T-helper 2 cell treated with Interferon-gamma antibody and Interleukin-4, amounts not matched to agents 5 μg/mL and 100 μg/mL, for 36 hours (primary cell): ENCODE measurements at regions not wholly inside any gene's neighbourhood (a gene's known extent, or its start where the extent isn't known, plus 50 kb on each side); places are given as distances from the start of the nearest gene placed in this dataset.

Source experiments
- DNase-seq: peaks from one replicate; pipeline ENCODE4 v3.0.0; 2021; ENCODE audit warnings: low spot score
- H3K27ac Mint-ChIP-seq: one replicate; pipeline ENCODE4 v1.8.0; 2021; ENCODE audit warnings: mild to moderate bottlenecking, mixed read lengths
- H3K27me3 Mint-ChIP-seq: one replicate; pipeline ENCODE4 v1.8.0; 2021; ENCODE audit warnings: low read depth, mixed read lengths
- H3K36me3 Mint-ChIP-seq: one replicate; pipeline ENCODE4 v1.8.0; 2021; ENCODE audit warnings: low read depth, mixed read lengths
- H3K4me1 Mint-ChIP-seq: one replicate; pipeline ENCODE4 v1.8.0; 2021; ENCODE audit warnings: low read depth, mixed read lengths
- H3K4me3 Mint-ChIP-seq: one replicate; pipeline ENCODE4 v1.8.0; 2022; ENCODE audit warnings: mild to moderate bottlenecking, moderate library complexity, mixed read lengths
- H3K9me3 Mint-ChIP-seq: one replicate; pipeline ENCODE4 v1.8.0; 2021; ENCODE audit warnings: mixed read lengths

DNA sequence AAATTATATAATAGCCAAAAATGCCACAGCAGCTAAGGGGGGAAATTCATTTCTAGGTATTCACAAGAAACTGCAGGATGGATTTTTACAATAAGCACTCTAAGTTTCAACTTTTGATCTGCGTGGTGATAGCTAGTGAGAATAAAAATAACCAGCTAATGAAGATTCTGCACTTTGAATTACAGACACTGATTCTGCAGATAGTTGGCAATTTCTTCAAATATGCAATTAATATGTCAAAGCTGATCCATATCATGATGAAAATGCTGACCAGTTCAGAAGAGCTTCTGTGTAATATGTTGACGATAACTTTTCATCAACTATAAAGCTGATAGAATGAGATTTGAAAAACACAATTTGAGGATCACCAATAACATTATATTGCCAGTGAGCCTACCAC lies 1272.9 kb downstream of the EFNB2 start:
- Mint-ChIP-seq H3K27me3 (no peaks in the 10 kb centered on the region), H3K36me3 (no peaks in the 10 kb centered on the region), H3K4me3 (no peak overlapping the region), H3K9me3 (no peaks in the 10 kb centered on the region), H3K27ac (no peak overlapping the region), H3K4me1 (no peaks in the 10 kb centered on the region)
- DNase-seq, result no peak

GRCh38 chr13:105259426-105259825 lies 1276.0 kb downstream of the EFNB2 start:
- Mint-ChIP-seq H3K36me3 (no peaks in the 10 kb centered on the region), H3K9me3 (no peaks in the 10 kb centered on the region), H3K4me1 (no peaks in the 10 kb centered on the region), H3K4me3 (no peak overlapping the region), H3K27me3 (no peaks in the 10 kb centered on the region), H3K27ac (no peak overlapping the region)
- DNase-seq, result no peak

DNA sequence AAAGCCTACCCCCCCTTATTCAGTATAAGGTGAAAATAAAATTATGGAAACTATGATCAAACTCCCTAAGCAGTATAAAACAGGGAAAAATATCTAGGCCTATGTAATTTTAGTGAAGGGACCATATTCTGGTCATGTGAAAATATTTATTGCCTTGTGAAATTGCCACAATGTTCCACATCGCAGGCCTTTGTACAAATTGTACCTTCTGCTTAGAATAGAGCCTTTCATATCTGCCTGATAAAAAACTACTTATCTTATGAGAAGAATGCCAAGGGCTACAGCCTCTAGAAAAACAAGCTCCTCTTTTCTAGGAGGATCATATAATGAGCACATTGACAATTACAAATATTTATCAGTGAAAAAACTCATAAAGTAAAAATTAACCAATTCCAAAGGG lies 1280.0 kb downstream of the EFNB2 start:
- H3K36me3 Mint-ChIP-seq, result no peaks in the 10 kb centered on the region
- no peaks in the 10 kb centered on the region for H3K27me3 Mint-ChIP-seq
- no peak overlapping the region for H3K4me3 Mint-ChIP-seq
- H3K4me1 Mint-ChIP-seq, result no peaks in the 10 kb centered on the region
- no peak for DNase-seq
- no peaks in the 10 kb centered on the region for H3K9me3 Mint-ChIP-seq
- H3K27ac Mint-ChIP-seq, result no peak overlapping the region

DNA sequence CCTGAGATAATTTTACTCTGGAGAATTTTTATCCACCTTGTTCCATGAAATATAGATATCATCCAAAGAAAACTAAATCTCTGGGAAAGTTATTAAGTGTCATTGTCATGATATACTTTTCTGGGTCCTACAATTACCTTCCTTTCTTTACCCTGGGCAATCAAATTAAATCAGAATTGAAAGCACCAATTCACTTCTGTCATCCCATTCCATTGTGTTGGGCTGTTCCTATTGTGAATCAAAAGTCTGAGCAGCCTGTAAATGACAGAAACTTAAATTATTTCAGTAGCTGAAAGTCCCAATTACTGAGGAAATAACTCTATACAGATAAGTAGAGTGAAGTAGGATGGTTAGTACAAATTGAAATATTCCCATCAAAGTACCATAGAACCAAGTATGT lies 1284.2 kb downstream of the EFNB2 start:
- no peak overlapping the region for H3K27ac Mint-ChIP-seq
- H3K4me1 Mint-ChIP-seq, result no peaks in the 10 kb centered on the region
- no peaks in the 10 kb centered on the region for H3K36me3 Mint-ChIP-seq
- H3K27me3 Mint-ChIP-seq, result no peaks in the 10 kb centered on the region
- no peaks in the 10 kb centered on the region for H3K9me3 Mint-ChIP-seq
- no peak for DNase-seq
- no peak overlapping the region for H3K4me3 Mint-ChIP-seq

DNA sequence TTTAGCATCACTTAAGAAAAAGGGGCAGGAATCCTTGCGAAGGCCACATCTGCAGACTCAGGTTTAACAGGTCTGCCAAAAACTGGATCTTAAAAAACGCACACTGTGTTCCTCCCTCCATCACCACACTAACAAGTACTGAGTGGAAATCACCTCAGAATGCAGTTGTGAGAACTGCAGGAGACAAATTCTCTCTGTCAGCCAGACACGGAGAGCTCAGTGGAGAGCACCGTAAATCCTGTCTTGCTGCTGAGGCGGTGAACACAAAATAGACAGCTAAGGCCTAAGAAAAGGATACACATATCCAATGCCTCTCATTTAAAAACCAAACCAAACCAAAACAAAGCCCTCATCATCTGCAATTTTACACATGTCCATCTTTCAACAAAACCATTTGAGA lies 1287.6 kb downstream of the EFNB2 start:
- Mint-ChIP-seq H3K9me3 (no peaks in the 10 kb centered on the region), H3K27ac (no peak overlapping the region), H3K4me3 (no peak overlapping the region), H3K4me1 (no peaks in the 10 kb centered on the region), H3K36me3 (no peaks in the 10 kb centered on the region), H3K27me3 (no peaks in the 10 kb centered on the region)
- DNase-seq, result no peak

- Mint-ChIP-seq H3K4me1 (no peaks in the 10 kb centered on the region), H3K9me3 (no peaks in the 10 kb centered on the region), H3K36me3 (no peaks in the 10 kb centered on the region), H3K27ac (no peak overlapping the region), H3K27me3 (no peaks in the 10 kb centered on the region), H3K4me3 (no peak overlapping the region)
- no peak for DNase-seq
Measured at GRCh38 chr13:105240371-105240770, 1295.1 kb downstream of the EFNB2 start.

GRCh38 chr13:105232439-105232838 lies 1303.0 kb downstream of the EFNB2 start:
- Mint-ChIP-seq H3K4me3 (no peak overlapping the region), H3K9me3 (no peaks in the 10 kb centered on the region), H3K27ac (no peak overlapping the region), H3K27me3 (no peaks in the 10 kb centered on the region), H3K4me1 (no peaks in the 10 kb centered on the region), H3K36me3 (no peaks in the 10 kb centered on the region)
- DNase-seq, result no peak

GRCh38 chr13:105232006-105232405 lies 1303.5 kb downstream of the EFNB2 start:
- Mint-ChIP-seq H3K4me1 (no peaks in the 10 kb centered on the region), H3K4me3 (no peak overlapping the region), H3K36me3 (no peaks in the 10 kb centered on the region), H3K9me3 (no peaks in the 10 kb centered on the region), H3K27me3 (no peaks in the 10 kb centered on the region), H3K27ac (no peak overlapping the region)
- DNase-seq, result no peak

- H3K4me1 Mint-ChIP-seq, result no peaks in the 10 kb centered on the region
Measured at GRCh38 chr13:105231579-105231978, 1303.9 kb downstream of the EFNB2 start.

DNA sequence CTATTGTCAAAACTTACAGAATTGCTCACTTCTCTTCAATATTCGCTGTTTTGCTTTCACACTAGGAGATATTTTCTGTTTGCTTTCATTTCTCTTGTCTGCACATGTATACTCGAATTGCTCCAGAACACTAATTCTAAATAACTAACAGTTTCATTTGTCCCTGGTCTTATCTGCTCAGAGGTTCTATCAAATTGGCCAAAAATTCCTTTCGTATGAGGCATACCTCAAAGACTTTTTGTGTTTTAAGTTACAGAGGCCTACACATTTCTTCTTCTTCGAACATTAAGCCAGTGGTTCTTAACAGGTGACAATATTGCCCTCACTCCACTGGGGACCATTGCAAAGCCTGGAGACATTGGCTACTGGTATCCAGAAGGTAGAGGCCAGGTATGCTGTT lies 1314.6 kb downstream of the EFNB2 start:
- Mint-ChIP-seq H3K4me3 (no peak overlapping the region), H3K27ac (no peak overlapping the region), H3K9me3 (no peaks in the 10 kb centered on the region), H3K4me1 (no peaks in the 10 kb centered on the region), H3K27me3 (no peaks in the 10 kb centered on the region), H3K36me3 (no peaks in the 10 kb centered on the region)
- no peak for DNase-seq

More at GRCh38 chr13:105231579-105231978, 1303.9 kb downstream of the EFNB2 start:
- no peaks in the 10 kb centered on the region for H3K36me3 Mint-ChIP-seq
- H3K4me3 Mint-ChIP-seq, result no peak overlapping the region
- H3K9me3 Mint-ChIP-seq, result no peaks in the 10 kb centered on the region
- DNase-seq, result no peak
- no peaks in the 10 kb centered on the region for H3K27me3 Mint-ChIP-seq
- no peak overlapping the region for H3K27ac Mint-ChIP-seq

DNA sequence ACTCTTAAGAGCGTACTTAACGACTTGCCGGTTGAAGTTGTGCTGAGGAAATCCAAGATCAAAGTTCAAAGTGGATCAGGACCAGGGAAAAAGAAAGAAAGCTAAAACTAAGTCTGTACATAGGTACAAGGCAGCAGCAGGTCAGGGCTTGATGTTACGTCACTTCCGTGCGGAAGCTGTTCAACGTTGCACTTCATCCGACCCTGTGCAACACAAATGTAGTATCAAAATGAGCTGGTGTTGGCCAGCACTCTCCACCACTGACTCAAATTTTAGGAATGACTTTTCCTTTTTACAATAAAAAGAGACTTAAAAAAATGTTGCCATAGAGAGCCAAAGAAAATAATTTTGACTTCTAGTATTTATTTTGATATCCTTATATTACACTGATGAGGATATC lies 1315.4 kb downstream of the EFNB2 start:
- H3K27me3 Mint-ChIP-seq, result no peaks in the 10 kb centered on the region
- H3K27ac Mint-ChIP-seq, result no peak overlapping the region
- no peaks in the 10 kb centered on the region for H3K9me3 Mint-ChIP-seq
- no peaks in the 10 kb centered on the region for H3K36me3 Mint-ChIP-seq
- no peak for DNase-seq
- H3K4me1 Mint-ChIP-seq, result no peaks in the 10 kb centered on the region
- H3K4me3 Mint-ChIP-seq, result no peak overlapping the region

GRCh38 chr13:105219651-105220050 lies 1315.8 kb downstream of the EFNB2 start:
- no peak for DNase-seq
- Mint-ChIP-seq H3K4me1 (no peaks in the 10 kb centered on the region), H3K9me3 (no peaks in the 10 kb centered on the region), H3K36me3 (no peaks in the 10 kb centered on the region), H3K27me3 (no peaks in the 10 kb centered on the region), H3K27ac (no peak overlapping the region), H3K4me3 (no peak overlapping the region)

GRCh38 chr13:105213512-105213911 lies 1322.0 kb downstream of the EFNB2 start:
- no peak overlapping the region for H3K27ac Mint-ChIP-seq
- DNase-seq, result no peak
- H3K9me3 Mint-ChIP-seq, result no peaks in the 10 kb centered on the region
- no peaks in the 10 kb centered on the region for H3K27me3 Mint-ChIP-seq
- H3K4me1 Mint-ChIP-seq, result no peaks in the 10 kb centered on the region
- no peak overlapping the region for H3K4me3 Mint-ChIP-seq
- no peaks in the 10 kb centered on the region for H3K36me3 Mint-ChIP-seq

DNA sequence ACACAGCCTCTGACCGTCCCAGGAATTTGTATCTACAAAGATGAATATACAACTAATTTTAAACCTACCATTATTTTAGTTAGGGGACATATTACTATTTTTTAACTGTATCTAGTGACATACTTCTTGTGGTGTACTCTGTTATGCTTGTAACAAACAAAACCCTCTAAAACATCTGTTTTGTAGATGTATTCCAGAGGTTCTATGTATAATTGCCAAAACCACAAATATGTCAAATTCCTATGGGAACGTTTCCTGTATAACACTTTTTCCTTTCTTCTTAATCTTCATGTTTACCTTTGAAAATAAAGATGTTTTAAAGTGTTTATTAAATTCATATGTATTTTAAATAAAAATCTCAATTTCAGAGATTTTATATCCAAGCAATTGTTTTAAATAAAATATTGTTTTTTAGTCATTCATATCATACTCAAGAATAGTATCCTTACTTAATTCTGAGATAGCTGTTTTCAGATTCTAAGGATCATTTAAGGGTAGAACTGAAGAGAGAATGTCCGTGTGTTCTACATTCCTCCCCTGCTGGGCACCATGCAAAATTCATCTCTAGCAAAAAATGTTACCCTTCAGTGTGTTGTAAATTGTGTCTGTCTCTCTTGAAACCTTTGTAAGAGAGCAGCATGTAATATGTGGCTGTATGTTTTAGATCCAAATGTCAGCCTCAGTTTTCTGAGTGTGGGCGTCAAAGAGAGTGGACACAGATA lies 1327.7 kb downstream of the EFNB2 start:
- no peak for DNase-seq
- Mint-ChIP-seq H3K4me1 (no peaks in the 10 kb centered on the region), H3K9me3 (no peaks in the 10 kb centered on the region), H3K36me3 (no peaks in the 10 kb centered on the region), H3K27me3 (no peaks in the 10 kb centered on the region), H3K27ac (no peak overlapping the region), H3K4me3 (no peak overlapping the region)

- Mint-ChIP-seq H3K36me3 (no peaks in the 10 kb centered on the region), H3K27me3 (no peaks in the 10 kb centered on the region), H3K4me1 (no peaks in the 10 kb centered on the region), H3K9me3 (no peaks in the 10 kb centered on the region), H3K27ac (no peak overlapping the region), H3K4me3 (no peak overlapping the region)
- no peak for DNase-seq
Measured at GRCh38 chr13:105202354-105202753, 1333.1 kb downstream of the EFNB2 start.
